B cell (primary cell): ENCODE measurements at regions not wholly inside any gene's neighbourhood (a gene's known extent, or its start where the extent isn't known, plus 50 kb on each side); places are given as distances from the start of the nearest gene placed in this dataset.

ENCODE experiments used
- CTCF ChIP-seq: fragments of 200-600 bp; IDR thresholded peaks from one replicate; pipeline ENCODE4 v1.8.0; 2022; ENCODE audit warnings: antibody characterized with exemption, mild to moderate bottlenecking
- EZH2 ChIP-seq: IDR thresholded peaks from 2 replicates; pipeline ENCODE4 v1.6.1; 2012; ENCODE audit warnings: borderline replicate concordance, low read depth, mild to moderate bottlenecking, moderate library complexity, low read length; ENCODE audit not compliant: insufficient read depth, poor library complexity, severe bottlenecking

- TF ChIP-seq EZH2 (no peak), CTCF (no peak)
Observed at GRCh38 chr21:17002594-17003257, 510.1 kb upstream of the CXADR start.
